ENCODE measurements at regions not wholly inside any gene's neighbourhood (a gene's known extent, or its start where the extent isn't known, plus 50 kb on each side); places are given as distances from the start of the nearest gene placed in this dataset.

- DNase-seq (ENCODE audit: low read depth, low spot score) = no peak
Observed at GRCh38 chr4:107094976-107095375, 58.9 kb upstream of the DKK2 start.

GRCh38 chr4:107094332-107094731, 58.2 kb upstream of the DKK2 start:
- DNase-seq (ENCODE audit: low read depth, low spot score) = peak; percentile 15

Data from smooth muscle cell of the brain vasculature (primary cell).